Left ventricle myocardium inferior (tissue), 1 donor: ENCODE measurements at regions not wholly inside any gene's neighbourhood (a gene's known extent, or its start where the extent isn't known, plus 50 kb on each side); places are given as distances from the start of the nearest gene placed in this dataset.

Experiments
- DNase-seq: peaks from one replicate; pipeline ENCODE4 v3.0.0-alpha.2; 2020
- H3K27ac ChIP-seq: fragments of 200-600 bp; replicated peaks from 2 replicates; pipeline ENCODE4 v1.8.0; 2021
- H3K27me3 ChIP-seq: fragments of 200-600 bp; 2 replicates; pipeline ENCODE4 v1.8.0; 2021; ENCODE audit warnings: low read depth
- H3K36me3 ChIP-seq: fragments of 200-600 bp; 2 replicates; pipeline ENCODE4 v1.8.0; 2021
- H3K4me1 ChIP-seq: fragments of 200-600 bp; 2 replicates; pipeline ENCODE4 v1.8.0; 2021
- H3K4me3 ChIP-seq: fragments of 200-600 bp; 2 replicates; pipeline ENCODE4 v1.8.0; 2021; ENCODE audit warnings: mild to moderate bottlenecking, moderate library complexity
- H3K9me3 ChIP-seq: fragments of 200-600 bp; replicated peaks from 2 replicates; pipeline ENCODE4 v1.8.0; 2021
- intact Hi-C: fragments of 100-400 bp; cut with micrococcal nuclease; formaldehyde crosslinking; loops from one replicate; pipeline ENCODE4 v1.11.0; 2022
- TF ChIP-seq, protein P1 (sequence below): fragments of 200-600 bp; IDR thresholded peaks from 2 replicates; pipeline ENCODE4 v1.8.0; 2021; ENCODE audit warnings: antibody characterized with exemption, mild to moderate bottlenecking, borderline replicate concordance
- donor health status: DM: no; HTN: yes; CAD: no; lungs with severe emphysema.

GRCh38 chr9:79798450-79798849, 226.7 kb downstream of the TLE4 start:
- no peak overlapping the region for H3K4me3 ChIP-seq
- peaks cover 18% of the 10 kb centered on the region for H3K4me1 ChIP-seq
- H3K36me3 ChIP-seq = no peaks in the 10 kb centered on the region
- no peak for DNase-seq
- H3K27me3 ChIP-seq = peaks cover 5% of the 10 kb centered on the region
- intact Hi-C loops = no loop called here
- no peak overlapping the region for H3K27ac ChIP-seq
- TF ChIP-seq, protein P1, sequence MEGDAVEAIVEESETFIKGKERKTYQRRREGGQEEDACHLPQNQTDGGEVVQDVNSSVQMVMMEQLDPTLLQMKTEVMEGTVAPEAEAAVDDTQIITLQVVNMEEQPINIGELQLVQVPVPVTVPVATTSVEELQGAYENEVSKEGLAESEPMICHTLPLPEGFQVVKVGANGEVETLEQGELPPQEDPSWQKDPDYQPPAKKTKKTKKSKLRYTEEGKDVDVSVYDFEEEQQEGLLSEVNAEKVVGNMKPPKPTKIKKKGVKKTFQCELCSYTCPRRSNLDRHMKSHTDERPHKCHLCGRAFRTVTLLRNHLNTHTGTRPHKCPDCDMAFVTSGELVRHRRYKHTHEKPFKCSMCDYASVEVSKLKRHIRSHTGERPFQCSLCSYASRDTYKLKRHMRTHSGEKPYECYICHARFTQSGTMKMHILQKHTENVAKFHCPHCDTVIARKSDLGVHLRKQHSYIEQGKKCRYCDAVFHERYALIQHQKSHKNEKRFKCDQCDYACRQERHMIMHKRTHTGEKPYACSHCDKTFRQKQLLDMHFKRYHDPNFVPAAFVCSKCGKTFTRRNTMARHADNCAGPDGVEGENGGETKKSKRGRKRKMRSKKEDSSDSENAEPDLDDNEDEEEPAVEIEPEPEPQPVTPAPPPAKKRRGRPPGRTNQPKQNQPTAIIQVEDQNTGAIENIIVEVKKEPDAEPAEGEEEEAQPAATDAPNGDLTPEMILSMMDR = no peak
- H3K9me3 ChIP-seq = no peaks in the 10 kb centered on the region

DNA sequence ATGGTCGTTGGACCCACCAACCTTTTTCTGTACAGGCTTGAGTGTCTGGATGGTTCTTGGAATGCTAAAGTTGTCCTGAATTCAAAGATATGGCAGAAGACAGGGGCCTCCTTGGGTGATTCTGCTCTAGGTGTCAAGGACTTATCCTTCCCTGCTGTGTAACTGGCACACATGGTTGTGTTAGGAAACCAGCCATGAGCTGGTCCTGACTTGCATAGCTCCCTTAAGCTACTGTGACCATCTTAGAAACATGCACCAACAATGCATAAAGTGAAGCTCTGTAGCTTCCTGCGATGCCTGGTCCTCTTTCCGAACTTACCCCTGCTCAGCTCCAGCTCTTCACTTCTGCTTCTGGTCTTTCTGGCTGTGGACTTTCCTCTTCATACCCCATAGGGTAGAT, 224.6 kb downstream of the TLE4 start:
- no peak overlapping the region for H3K4me3 ChIP-seq
- no peaks in the 10 kb centered on the region for H3K36me3 ChIP-seq
- intact Hi-C loops = no loop called here
- H3K9me3 ChIP-seq = no peaks in the 10 kb centered on the region
- H3K27me3 ChIP-seq = peaks cover 10% of the 10 kb centered on the region
- H3K27ac ChIP-seq = no peak overlapping the region
- peaks cover 18% of the 10 kb centered on the region for H3K4me1 ChIP-seq
- no peak for DNase-seq
- TF ChIP-seq, protein P1 = no peak

GRCh38 chr9:79788662-79789061, 216.9 kb downstream of the TLE4 start:
- TF ChIP-seq, protein P1 = no peak
- Histone ChIP-seq H3K27ac (no peak overlapping the region), H3K4me1 (no peaks in the 10 kb centered on the region), H3K9me3 (peaks cover 4% of the 10 kb centered on the region), H3K4me3 (no peak overlapping the region), H3K27me3 (peaks cover 20% of the 10 kb centered on the region), H3K36me3 (no peaks in the 10 kb centered on the region)
- no peak for DNase-seq
- intact Hi-C loops = no loop called here

DNA sequence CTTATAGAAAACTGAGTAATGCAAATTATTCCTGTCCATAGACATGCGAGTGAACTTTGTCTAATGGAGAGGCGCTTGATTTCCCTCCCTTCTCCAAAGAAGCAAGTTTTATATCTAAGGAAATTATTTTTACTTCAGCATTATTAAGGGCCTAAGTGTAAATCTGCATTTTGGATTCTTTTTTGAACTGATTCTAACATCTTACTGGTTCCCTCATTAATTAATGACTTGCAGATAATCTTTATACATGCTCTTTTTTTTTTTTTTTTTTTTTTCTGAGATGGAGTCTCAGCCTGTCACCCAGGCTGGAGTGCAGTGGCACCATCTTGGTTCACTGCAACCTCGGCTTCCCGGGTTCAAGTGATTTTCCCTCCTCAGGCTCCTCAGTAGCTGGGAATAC, 209.5 kb downstream of the TLE4 start:
- no peak for DNase-seq
- no peaks in the 10 kb centered on the region for H3K4me1 ChIP-seq
- H3K27ac ChIP-seq = no peak overlapping the region
- no peaks in the 10 kb centered on the region for H3K9me3 ChIP-seq
- TF ChIP-seq, protein P1 = no peak
- intact Hi-C loops = no loop called here
- H3K36me3 ChIP-seq = no peaks in the 10 kb centered on the region
- peaks cover 3% of the 10 kb centered on the region for H3K27me3 ChIP-seq
- H3K4me3 ChIP-seq = no peak overlapping the region

- Histone ChIP-seq H3K27ac (no peak overlapping the region), H3K27me3 (peaks cover 3% of the 10 kb centered on the region), H3K4me3 (no peak overlapping the region), H3K9me3 (no peaks in the 10 kb centered on the region), H3K36me3 (no peaks in the 10 kb centered on the region), H3K4me1 (no peaks in the 10 kb centered on the region)
- DNase-seq = no peak
- intact Hi-C loops = no loop called here
- TF ChIP-seq, protein P1 = no peak
These were observed 208.8 kb downstream of the TLE4 start for GRCh38 chr9:79780559-79780958.

- TF ChIP-seq, protein P1 = no peak
- Histone ChIP-seq H3K27ac (no peak overlapping the region), H3K36me3 (no peaks in the 10 kb centered on the region), H3K4me3 (no peak overlapping the region), H3K9me3 (no peaks in the 10 kb centered on the region), H3K27me3 (peaks cover 3% of the 10 kb centered on the region), H3K4me1 (no peaks in the 10 kb centered on the region)
- no peak for DNase-seq
- intact Hi-C loops = no loop called here
These were observed 208.1 kb downstream of the TLE4 start for GRCh38 chr9:79779901-79780300.
